H1 (cell line): ENCODE measurements at regions not wholly inside any gene's neighbourhood (a gene's known extent, or its start where the extent isn't known, plus 50 kb on each side); places are given as distances from the start of the nearest gene placed in this dataset.

ENCODE experiments used
- CTCF ChIA-PET: fragments of 300-600 bp; sonication (Branson Sonifier 250); formaldehyde crosslinking; loops from one replicate; lab custom pipeline; 2021; ENCODE audit not compliant: partially characterized antibody; lab: Charles Lee
- POLR2A ChIA-PET: fragments of 300-600 bp; sonication (Branson Sonifier 250); formaldehyde crosslinking; loops from one replicate; lab custom pipeline; 2021; ENCODE audit warnings: inconsistent platforms; ENCODE audit not compliant: partially characterized antibody; lab: Charles Lee
- DNase-seq, 2 experiments: peaks; one replicate each; pipeline versions ENCODE4 v3.0.0 to v3.0.0-alpha.2; 2010 to 2022; ENCODE audit warnings: low spot score in 2 of 2, low read depth in 1 of 2, mixed read lengths in 1 of 2
- FAIRE-seq: peaks from 2 replicates; lab custom pipeline; 2011; peaks lifted over from hg19 to GRCh38; lab: Jason Lieb, UNC
- H2AFZ ChIP-seq: 2 replicates; pipeline ENCODE4 v1.8.1; 2012; ENCODE audit warnings: low read length, inconsistent platforms
- H2AK5ac ChIP-seq: 2 replicates; pipeline ENCODE4 v1.6.1; 2013; ENCODE audit warnings: low read depth, low read length
- H2BK120ac ChIP-seq: replicated peaks from 2 replicates; pipeline ENCODE3; 2013; ENCODE audit warnings: low read depth, low read length, inconsistent platforms
- H2BK12ac ChIP-seq: 2 replicates; pipeline ENCODE4 v1.6.1; 2013; ENCODE audit warnings: low read depth, low read length
- H2BK15ac ChIP-seq: 2 replicates; pipeline ENCODE4 v1.6.1; 2013; ENCODE audit warnings: low read length
- H2BK20ac ChIP-seq: 2 replicates; pipeline ENCODE4 v1.6.1; 2013; ENCODE audit warnings: low read length
- H2BK5ac ChIP-seq: 2 replicates; pipeline ENCODE4 v1.6.1; 2013; ENCODE audit warnings: low read depth, low read length
- H3K14ac ChIP-seq: 2 replicates; pipeline ENCODE4 v1.6.1; 2013; ENCODE audit warnings: inconsistent platforms; ENCODE audit not compliant: insufficient read length
- H3K18ac ChIP-seq: 2 replicates; pipeline ENCODE4 v1.6.1; 2013; ENCODE audit warnings: low read length; ENCODE audit errors: extremely low read depth
- H3K23ac ChIP-seq: 2 replicates; pipeline ENCODE4 v1.6.1; 2013; ENCODE audit warnings: inconsistent platforms; ENCODE audit not compliant: insufficient read length
- H3K23me2 ChIP-seq: 2 replicates; pipeline ENCODE4 v1.6.1; 2013; ENCODE audit warnings: low read depth, low read length
- H3K27ac ChIP-seq: 2 replicates; pipeline ENCODE4 v1.6.1; 2011; ENCODE audit warnings: low read depth, low read length, inconsistent platforms
- H3K27me3 ChIP-seq, 4 experiments: replicated peaks in 1 of 4; 1 replicate in 1 of 4; 2 replicates in 3 of 4; pipeline versions ENCODE4 v1.6.1 to v1.8.1; 2011 to 2013; ENCODE audit warnings: low read length in 3 of 4, mild to moderate bottlenecking in 3 of 4, inconsistent platforms in 2 of 4, mixed read lengths in 2 of 4, moderate library complexity in 1 of 4; ENCODE audit not compliant: control insufficient read depth in 3 of 4, insufficient read depth in 3 of 4; ENCODE audit errors: extremely low read depth in 1 of 4
- H3K36me3 ChIP-seq, 4 experiments: 2 replicates each; pipeline versions ENCODE4 v1.6.1 to v1.8.1; 2011 to 2013; ENCODE audit warnings: mild to moderate bottlenecking in 4 of 4, low read length in 3 of 4, moderate library complexity in 2 of 4, control low read depth in 1 of 4, inconsistent platforms in 1 of 4; ENCODE audit not compliant: insufficient read depth in 4 of 4, control insufficient read depth in 2 of 4
- H3K4ac ChIP-seq: replicated peaks from 2 replicates; pipeline ENCODE3; 2013; ENCODE audit warnings: low read length, low read depth, mixed read lengths, inconsistent platforms; ENCODE audit not compliant: insufficient read length
- H3K4me1 ChIP-seq, 4 experiments: replicated peaks in 1 of 4; 1 replicate in 1 of 4; 2 replicates in 3 of 4; pipeline versions ENCODE4 v1.6.1 to v1.8.1; 2011 to 2013; ENCODE audit warnings: low read length in 3 of 4, inconsistent platforms in 2 of 4, mixed read lengths in 1 of 4; ENCODE audit not compliant: insufficient read depth in 4 of 4, control insufficient read depth in 3 of 4
- H3K4me2 ChIP-seq, 2 experiments: 2 replicates each; pipeline versions ENCODE4 v1.6.1 to v1.8.1; 2011 to 2013; ENCODE audit warnings: low read depth in 2 of 2, low read length in 2 of 2, control low read depth in 1 of 2, inconsistent platforms in 1 of 2, mild to moderate bottlenecking in 1 of 2; ENCODE audit not compliant: insufficient read depth in 1 of 2
- H3K4me3 ChIP-seq, 4 experiments: fragments of 200-600, 300-600 bp in 1 of 4; sonication (generic), shearing (Covaris generic), sonication (Bioruptor Twin) in 1 of 4; 2 replicates each; pipeline versions ENCODE4 v1.5.1 to v1.8.1; 2011 to 2016; ENCODE audit warnings: low read length in 4 of 4, low read depth in 3 of 4, control low read depth in 2 of 4, inconsistent platforms in 2 of 4, mild to moderate bottlenecking in 2 of 4, mixed read lengths in 1 of 4, moderate library complexity in 1 of 4; ENCODE audit not compliant: insufficient read depth in 2 of 4; ENCODE audit errors: extremely low read depth in 1 of 4
- H3K56ac ChIP-seq: replicated peaks from 2 replicates; pipeline ENCODE3; 2013; ENCODE audit warnings: low read depth, mild to moderate bottlenecking, mixed read lengths, low read length, inconsistent platforms; ENCODE audit not compliant: insufficient read length
- H3K79me1 ChIP-seq: 2 replicates; pipeline ENCODE4 v1.6.1; 2013; ENCODE audit warnings: low read depth, low read length, control low read depth
- H3K79me2 ChIP-seq, 2 experiments: 2 replicates each; pipeline versions ENCODE4 v1.6.1 to v1.8.1; 2012 to 2013; ENCODE audit warnings: low read length in 2 of 2, mild to moderate bottlenecking in 2 of 2, inconsistent platforms in 1 of 2; ENCODE audit not compliant: insufficient read depth in 2 of 2, control insufficient read depth in 1 of 2
- H3K9ac ChIP-seq, 4 experiments: replicated peaks in 1 of 4; 1 replicate in 1 of 4; 2 replicates in 3 of 4; pipeline versions ENCODE4 v1.6.1 to v1.8.1; 2011 to 2013; ENCODE audit warnings: low read depth in 3 of 4, low read length in 3 of 4, control low read depth in 2 of 4, mild to moderate bottlenecking in 2 of 4, moderate library complexity in 2 of 4, inconsistent platforms in 1 of 4; ENCODE audit errors: extremely low read depth in 1 of 4
- H3K9me3 ChIP-seq, 2 experiments: 2 replicates each; pipeline versions ENCODE4 v1.6.1 to v1.8.1; 2012 to 2013; ENCODE audit warnings: mild to moderate bottlenecking in 2 of 2, moderate library complexity in 2 of 2, control low read depth in 1 of 2, inconsistent platforms in 1 of 2, low read depth in 1 of 2, low read length in 1 of 2, mixed read lengths in 1 of 2; ENCODE audit not compliant: insufficient read depth in 2 of 2
- H4K20me1 ChIP-seq, 2 experiments: replicated peaks in 1 of 2; 2 replicates each; pipeline versions ENCODE3 to v1.8.1; 2011 to 2013; ENCODE audit warnings: inconsistent platforms in 2 of 2, low read length in 2 of 2, mild to moderate bottlenecking in 1 of 2; ENCODE audit not compliant: insufficient read depth in 2 of 2, control insufficient read depth in 1 of 2
- H4K5ac ChIP-seq: 2 replicates; pipeline ENCODE4 v1.6.1; 2013; ENCODE audit warnings: low read length, low read depth, mixed read lengths, inconsistent platforms; ENCODE audit not compliant: insufficient read length
- H4K8ac ChIP-seq: 2 replicates; pipeline ENCODE4 v1.8.0; 2013; ENCODE audit warnings: mild to moderate bottlenecking, moderate library complexity, low read length, inconsistent platforms; ENCODE audit not compliant: insufficient read depth; ENCODE audit errors: extremely low read depth
- H4K91ac ChIP-seq: replicated peaks from 2 replicates; pipeline ENCODE3; 2013; ENCODE audit warnings: low read length, mixed read lengths, inconsistent platforms; ENCODE audit not compliant: insufficient read length
- EGR1 ChIP-seq: IDR thresholded peaks from 2 replicates; pipeline ENCODE4 v1.6.1; 2011; ENCODE audit warnings: low read depth, low read length, borderline replicate concordance
- EP300 ChIP-seq, 2 experiments: IDR thresholded peaks; 1 replicate in 1 of 2; 2 replicates in 1 of 2; pipeline ENCODE4 v1.6.1; 2011 to 2012; ENCODE audit warnings: low read depth in 2 of 2, low read length in 2 of 2, mild to moderate bottlenecking in 2 of 2, borderline replicate concordance in 1 of 2, inconsistent platforms in 1 of 2, moderate library complexity in 1 of 2
- HDAC2 ChIP-seq, 2 experiments: fragments of 300-600 bp in 1 of 2; sonication (generic) in 1 of 2; IDR thresholded peaks; 2 replicates each; pipeline ENCODE4 v1.6.1; 2011 to 2012; ENCODE audit warnings: low read depth in 2 of 2, low read length in 2 of 2, mild to moderate bottlenecking in 2 of 2, moderate library complexity in 2 of 2, borderline replicate concordance in 1 of 2, inconsistent platforms in 1 of 2
- HDAC6 ChIP-seq: IDR thresholded peaks from one replicate; pipeline ENCODE4 v1.7.1; 2012; ENCODE audit warnings: low read depth, mild to moderate bottlenecking, inconsistent platforms, low read length, moderate library complexity
- JUN ChIP-seq: IDR thresholded peaks from 2 replicates; pipeline ENCODE4 v1.6.1; 2011; ENCODE audit warnings: low read depth, mild to moderate bottlenecking, improper control_type of control experiment, low read length
- KDM1A ChIP-seq: fragments of 200-600, 300-600 bp; sonication (generic); IDR thresholded peaks from 2 replicates; pipeline ENCODE4 v1.7.1; 2016; ENCODE audit warnings: mild to moderate bottlenecking, low read length, borderline replicate concordance
- KDM4A ChIP-seq: IDR thresholded peaks from one replicate; pipeline ENCODE4 v1.7.1; 2012; ENCODE audit warnings: low read depth, mild to moderate bottlenecking, moderate library complexity, low read length, inconsistent platforms; ENCODE audit not compliant: severe bottlenecking
- PHF8 ChIP-seq: fragments of 200-600 bp; sonication (generic); conservative IDR thresholded peaks from 2 replicates; pipeline ENCODE4 v1.7.1; 2012; ENCODE audit warnings: low read depth, mild to moderate bottlenecking, inconsistent platforms, low read length, moderate library complexity
- SRF ChIP-seq: IDR thresholded peaks from 2 replicates; pipeline ENCODE4 v1.6.1; 2011; ENCODE audit warnings: mild to moderate bottlenecking, low read depth, low read length, moderate library complexity
- SUZ12 ChIP-seq: fragments of 200-600 bp; sonication (generic); IDR thresholded peaks from 2 replicates; pipeline ENCODE4 v1.6.1; 2012; ENCODE audit warnings: mild to moderate bottlenecking, inconsistent platforms, low read length, moderate library complexity, mixed read lengths
- TAF1 ChIP-seq: IDR thresholded peaks from 2 replicates; pipeline ENCODE4 v1.6.1; 2011; ENCODE audit warnings: mild to moderate bottlenecking, low read depth, low read length
- YY1 ChIP-seq: IDR thresholded peaks from 2 replicates; pipeline ENCODE4 v1.6.1; 2011; ENCODE audit warnings: low read depth, mild to moderate bottlenecking, low read length
- TF ChIP-seq, protein P1 (sequence below): IDR thresholded peaks from 2 replicates; pipeline ENCODE4 v1.6.1; 2012; ENCODE audit warnings: inconsistent platforms

- Histone ChIP-seq H2BK15ac (no peak overlapping the region), H3K4me1 (peaks cover 8 to 30% (median 18%) of the 10 kb centered on the region in 4 experiments), H2BK120ac (peak overlapping the region; percentile 95), H3K9me3 (0 out of 4 replicates have a peak, but pooled peaks cover 0 to 2% of the 10 kb centered on the region in 2 experiments), H3K4me3 (peak overlapping the region in 1 of 4 experiments; percentile 5; a peak in 1 of 8 replicates), H4K20me1 (no peaks in the 10 kb centered on the region), H3K79me2 (no peaks in the 10 kb centered on the region), H4K5ac (peak overlapping the region; percentile 99), H3K9ac (no peak overlapping the region), H3K14ac (no peak overlapping the region), H3K4ac (peak overlapping the region; percentile 47), H2AFZ (no peak overlapping the region), H4K91ac (peak overlapping the region; percentile 96), H3K36me3 (no peaks in the 10 kb centered on the region), H3K4me2 (peak overlapping the region in 1 of 2 experiments; percentile 8; a peak in 3 of 4 replicates), H2BK12ac (peak overlapping the region; percentile 86; the same call in 1 of the 2 replicates), H4K8ac (no peak overlapping the region), H2BK5ac (peak overlapping the region; percentile 86; the same call in 1 of the 2 replicates), H3K27ac (peak overlapping the region; percentile 78), H3K79me1 (no peaks in the 10 kb centered on the region), H3K56ac (peak overlapping the region; percentile 24), H3K23ac (no peak overlapping the region), H2BK20ac (peak overlapping the region; percentile 14; the same call in 1 of the 2 replicates), H3K18ac (peak overlapping the region; percentile 66), H3K27me3 (no peaks in the 10 kb centered on the region), H2AK5ac (no peak overlapping the region), H3K23me2 (no peaks in the 10 kb centered on the region; the same call in 1 of the 2 replicates)
- DNase-seq (no peak), FAIRE-seq (no peak)
- POLR2A ChIA-PET: interaction anchor here (0.7 to 2.6 kb wide), 6 partner anchors 9 to 305 kb away, joined by 3 to 19 read pairs (median 4); partner anchors contain the start of gene SEMA6A
- CTCF ChIA-PET: interaction anchor here (0.6 to 1.9 kb wide), 8 partner anchors 23 to 291 kb away, joined by 3 to 6 read pairs (median 4); partner anchors contain the start of gene SEMA6A
- TF ChIP-seq PHF8: no peak
- no peak for TF ChIP-seq HDAC6
- TF ChIP-seq EGR1: no peak
- TF ChIP-seq, protein P1, sequence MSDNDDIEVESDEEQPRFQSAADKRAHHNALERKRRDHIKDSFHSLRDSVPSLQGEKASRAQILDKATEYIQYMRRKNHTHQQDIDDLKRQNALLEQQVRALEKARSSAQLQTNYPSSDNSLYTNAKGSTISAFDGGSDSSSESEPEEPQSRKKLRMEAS: no peak
- peak; percentile 2; the same call in 1 of the 2 replicates for TF ChIP-seq KDM1A
- peak; percentile 3 for TF ChIP-seq KDM4A
- no peak for TF ChIP-seq YY1
- TF ChIP-seq SUZ12: no peak
- TF ChIP-seq HDAC2 (IDR thresholded peaks at IDR 0.05; ENCODE audit: borderline replicate concordance in 1 of 2, low read depth in 2 of 2, low read length in 2 of 2): peak in 1 of 2 experiments; percentile 18; a peak in 1 of 4 replicates
- no peak for TF ChIP-seq SRF
- TF ChIP-seq JUN: no peak
- no peak for TF ChIP-seq TAF1
- TF ChIP-seq EP300 (IDR thresholded peaks at IDR 0.05; ENCODE audit: borderline replicate concordance in 1 of 2, low read depth in 2 of 2, low read length in 2 of 2): no peak
These were observed 290.2 kb upstream of the SEMA6A start for GRCh38 chr5:116864838-116865190.
